ENCODE measurements at regions not wholly inside any gene's neighbourhood (a gene's known extent, or its start where the extent isn't known, plus 50 kb on each side); places are given as distances from the start of the nearest gene placed in this dataset.
A peak's percentile ranks its signal among the peaks of the same experiment; 100 is the strongest.

DNA sequence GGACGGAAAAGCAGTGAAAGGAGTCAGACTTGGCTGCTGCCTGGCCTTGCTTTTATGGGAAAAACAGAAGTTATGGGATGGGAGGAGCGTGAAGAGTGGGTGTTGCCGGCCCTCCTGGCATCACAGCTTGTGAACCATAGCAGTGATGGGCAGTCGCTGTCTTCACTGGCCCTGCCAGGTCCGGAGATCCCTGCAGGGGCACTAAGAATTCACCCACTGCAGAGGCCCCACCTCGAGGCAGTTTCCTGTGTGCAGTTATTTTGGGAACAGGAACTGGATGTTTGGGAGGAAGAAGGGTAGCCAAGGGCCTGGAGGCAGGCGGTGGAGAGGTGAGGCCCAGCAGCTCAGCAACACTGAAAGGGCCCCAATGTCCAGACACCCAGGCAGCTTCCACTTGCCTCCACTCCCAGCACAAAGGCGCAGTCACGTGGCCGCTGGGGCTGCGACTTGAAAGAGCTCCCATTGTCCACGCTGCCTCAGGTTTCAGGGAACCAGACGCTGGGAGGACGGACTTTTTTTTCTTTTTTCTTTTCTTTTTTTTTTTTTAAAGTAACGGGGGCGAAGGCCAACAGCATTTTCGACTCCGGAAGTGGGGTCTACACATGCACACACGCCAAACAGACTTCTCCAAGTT is 255.6 kb downstream of the ZNF621 start:
- H3K36me3 ChIP-seq: no peaks in the 10 kb centered on the region
- H3K27ac ChIP-seq: no peak overlapping the region
- no peaks in the 10 kb centered on the region for H3K9me3 ChIP-seq (ENCODE audit: low read depth)
- no peaks in the 10 kb centered on the region for H3K27me3 ChIP-seq
- peak in 1 of 2 donors; percentile 85 for DNase-seq (ENCODE audit: low read depth in 1 of 2, low spot score in 1 of 2)
- H3K4me1 ChIP-seq (ENCODE audit: low read depth): no peaks in the 10 kb centered on the region
- H3K4me3 ChIP-seq: no peak overlapping the region
- TF ChIP-seq, protein P1, sequence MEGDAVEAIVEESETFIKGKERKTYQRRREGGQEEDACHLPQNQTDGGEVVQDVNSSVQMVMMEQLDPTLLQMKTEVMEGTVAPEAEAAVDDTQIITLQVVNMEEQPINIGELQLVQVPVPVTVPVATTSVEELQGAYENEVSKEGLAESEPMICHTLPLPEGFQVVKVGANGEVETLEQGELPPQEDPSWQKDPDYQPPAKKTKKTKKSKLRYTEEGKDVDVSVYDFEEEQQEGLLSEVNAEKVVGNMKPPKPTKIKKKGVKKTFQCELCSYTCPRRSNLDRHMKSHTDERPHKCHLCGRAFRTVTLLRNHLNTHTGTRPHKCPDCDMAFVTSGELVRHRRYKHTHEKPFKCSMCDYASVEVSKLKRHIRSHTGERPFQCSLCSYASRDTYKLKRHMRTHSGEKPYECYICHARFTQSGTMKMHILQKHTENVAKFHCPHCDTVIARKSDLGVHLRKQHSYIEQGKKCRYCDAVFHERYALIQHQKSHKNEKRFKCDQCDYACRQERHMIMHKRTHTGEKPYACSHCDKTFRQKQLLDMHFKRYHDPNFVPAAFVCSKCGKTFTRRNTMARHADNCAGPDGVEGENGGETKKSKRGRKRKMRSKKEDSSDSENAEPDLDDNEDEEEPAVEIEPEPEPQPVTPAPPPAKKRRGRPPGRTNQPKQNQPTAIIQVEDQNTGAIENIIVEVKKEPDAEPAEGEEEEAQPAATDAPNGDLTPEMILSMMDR (IDR thresholded peaks at IDR 0.05; ENCODE audit: low read depth, low read length): no peak

DNA sequence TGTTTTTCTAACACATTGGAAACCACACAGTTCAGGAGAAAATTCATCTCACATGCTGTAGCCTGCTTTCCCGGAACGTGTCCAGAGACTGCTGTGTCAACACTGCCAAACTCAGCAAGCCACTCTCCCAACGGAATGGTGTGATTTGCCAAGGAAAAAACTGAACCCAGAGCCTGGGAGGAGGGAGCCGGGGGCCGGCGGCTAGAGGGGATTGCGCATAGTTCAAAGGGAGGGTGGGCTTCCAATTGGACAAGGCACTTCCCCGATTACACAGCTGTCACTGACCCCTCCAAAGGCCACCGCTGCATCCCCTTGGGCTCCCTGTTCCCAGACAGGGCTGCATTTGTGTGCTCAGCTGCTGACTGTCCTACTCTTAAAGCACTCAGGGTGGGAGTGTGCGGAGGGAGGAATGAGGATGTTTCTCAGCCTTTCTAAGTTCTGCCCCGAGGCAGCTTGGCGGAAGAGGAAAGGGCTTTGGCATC is 256.2 kb downstream of the ZNF621 start:
- Histone ChIP-seq H3K9me3 (ENCODE audit: low read depth) (no peaks in the 10 kb centered on the region), H3K27me3 (no peaks in the 10 kb centered on the region), H3K36me3 (no peaks in the 10 kb centered on the region), H3K4me1 (ENCODE audit: low read depth) (no peaks in the 10 kb centered on the region), H3K4me3 (no peak overlapping the region), H3K27ac (no peak overlapping the region)
- DNase-seq (ENCODE audit: low read depth in 1 of 2, low spot score in 1 of 2): peak in 1 of 2 donors; percentile 60
- TF ChIP-seq, protein P1 (IDR thresholded peaks at IDR 0.05; ENCODE audit: low read depth, low read length): no peak

DNA sequence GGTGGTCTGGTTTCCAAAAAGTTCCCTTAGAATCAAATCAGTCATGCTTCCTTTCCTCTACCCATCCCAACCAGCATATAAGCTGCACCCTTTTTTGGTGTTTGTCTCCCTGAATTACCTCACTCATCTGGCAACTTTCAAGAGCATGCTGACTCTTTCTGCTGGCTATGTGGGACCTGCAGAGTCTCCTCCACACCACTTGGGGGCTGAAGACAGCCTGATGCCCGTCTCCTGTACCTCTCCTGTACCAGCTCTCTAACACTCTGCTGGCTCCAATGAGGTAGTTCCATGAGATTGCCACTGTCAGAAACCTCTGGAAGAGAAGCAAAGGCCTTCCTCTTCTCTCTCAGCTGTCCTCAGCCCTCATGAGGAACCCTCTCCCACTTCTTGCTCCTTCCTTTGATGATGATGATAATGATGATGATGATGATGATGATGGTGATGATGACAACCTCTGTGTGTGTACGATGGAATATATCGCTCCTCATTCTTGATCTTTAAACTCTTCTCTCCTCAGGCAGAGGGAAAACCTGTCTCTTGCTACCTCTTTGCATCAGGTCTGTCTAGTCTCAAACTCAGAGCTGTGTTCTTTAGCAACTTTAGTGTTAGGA is 257.5 kb downstream of the ZNF621 start:
- Histone ChIP-seq H3K4me1 (ENCODE audit: low read depth) (no peaks in the 10 kb centered on the region), H3K4me3 (no peak overlapping the region), H3K9me3 (ENCODE audit: low read depth) (no peaks in the 10 kb centered on the region), H3K36me3 (no peaks in the 10 kb centered on the region), H3K27ac (no peak overlapping the region), H3K27me3 (no peaks in the 10 kb centered on the region)
- peak in 1 of 2 donors; percentile 5 for DNase-seq (ENCODE audit: low read depth in 1 of 2, low spot score in 1 of 2)
- TF ChIP-seq, protein P1 (IDR thresholded peaks at IDR 0.05; ENCODE audit: low read depth, low read length): peak; percentile 13

DNA sequence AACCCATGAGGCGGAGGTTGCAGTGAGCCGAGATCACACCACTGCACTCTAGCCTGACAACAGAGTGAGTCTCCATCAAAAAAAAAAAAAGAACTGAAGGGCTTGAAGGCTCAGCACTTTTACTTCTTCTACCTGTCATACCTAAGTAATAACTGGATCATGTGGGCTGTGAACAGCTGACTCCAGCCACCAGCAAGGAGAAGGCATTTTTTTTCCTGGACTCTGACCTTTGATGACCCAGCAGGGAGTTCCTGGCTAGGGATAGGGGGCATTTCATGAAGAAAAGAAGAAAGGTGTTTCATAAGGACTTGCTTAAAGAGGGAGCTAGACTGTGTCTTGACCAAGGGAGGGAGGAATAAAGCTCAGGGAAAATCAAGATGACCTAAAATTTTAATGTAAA is 266.0 kb downstream of the ZNF621 start:
- Histone ChIP-seq H3K4me1 (ENCODE audit: low read depth) (no peaks in the 10 kb centered on the region), H3K27me3 (no peaks in the 10 kb centered on the region), H3K27ac (no peak overlapping the region), H3K4me3 (no peak overlapping the region), H3K36me3 (no peaks in the 10 kb centered on the region), H3K9me3 (ENCODE audit: low read depth) (no peaks in the 10 kb centered on the region)
- no peak for DNase-seq (ENCODE audit: low read depth in 1 of 2, low spot score in 1 of 2)
- TF ChIP-seq, protein P1 (IDR thresholded peaks at IDR 0.05; ENCODE audit: low read depth, low read length): no peak

DNA sequence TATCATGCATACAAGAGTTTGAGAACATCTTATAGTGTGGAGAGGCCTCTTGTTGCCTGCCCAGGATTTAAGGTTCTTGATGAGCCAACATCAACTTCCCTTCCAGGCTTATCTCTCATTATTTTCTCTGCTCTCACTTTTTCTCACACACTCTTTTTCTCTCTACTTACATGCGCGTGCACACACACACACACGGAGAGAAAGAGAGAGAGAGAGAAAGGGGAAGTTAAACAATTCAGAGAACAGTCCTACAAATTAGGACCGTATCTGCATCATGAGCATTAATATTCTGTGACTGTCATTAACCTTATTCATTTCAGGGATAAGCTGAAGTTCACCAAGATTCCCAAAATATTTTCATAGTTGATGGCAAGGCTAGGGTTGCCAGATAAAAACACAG is 269.0 kb downstream of the ZNF621 start:
- no peak for DNase-seq (ENCODE audit: low read depth in 1 of 2, low spot score in 1 of 2)
- Histone ChIP-seq H3K27ac (no peak overlapping the region), H3K36me3 (no peaks in the 10 kb centered on the region), H3K4me3 (no peak overlapping the region), H3K27me3 (no peaks in the 10 kb centered on the region), H3K9me3 (ENCODE audit: low read depth) (no peaks in the 10 kb centered on the region), H3K4me1 (ENCODE audit: low read depth) (no peaks in the 10 kb centered on the region)
- TF ChIP-seq, protein P1 (IDR thresholded peaks at IDR 0.05; ENCODE audit: low read depth, low read length): no peak
